T-helper 22 cell (primary cell): ENCODE measurements at regions not wholly inside any gene's neighbourhood (a gene's known extent, or its start where the extent isn't known, plus 50 kb on each side); places are given as distances from the start of the nearest gene placed in this dataset.

Experiments
- DNase-seq: peaks from one replicate; pipeline ENCODE4 v3.0.0-alpha.2; 2020; ENCODE audit warnings: low read depth

DNA sequence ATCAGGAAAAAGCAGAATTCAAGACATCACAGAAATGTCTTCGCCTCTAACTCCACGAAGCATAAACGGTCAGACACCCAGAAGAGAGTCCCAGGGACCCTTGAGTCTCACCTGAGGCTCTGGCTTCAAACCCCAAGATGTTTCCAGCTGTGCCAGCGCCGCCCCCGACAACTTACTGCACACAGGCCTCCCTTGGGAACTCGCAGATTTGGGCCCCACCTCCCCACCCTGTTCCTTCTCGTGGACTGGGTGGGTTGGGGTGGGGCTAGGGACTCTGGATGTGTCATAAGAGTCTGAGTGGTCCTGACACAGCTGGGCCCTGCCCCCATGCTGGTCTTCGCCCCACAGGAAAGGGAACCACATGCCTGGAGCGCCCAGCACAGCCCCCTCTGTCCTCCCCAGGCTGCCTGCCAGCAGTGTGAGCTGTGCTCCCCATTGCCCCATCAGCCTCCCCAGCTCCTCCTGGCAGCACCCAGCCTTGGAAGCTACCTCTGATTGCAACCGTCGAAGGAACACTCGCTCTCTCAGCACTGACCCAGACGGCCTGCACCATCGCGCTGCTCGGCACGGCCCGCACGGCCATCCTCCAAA lies 147.5 kb downstream of the CRYBB2 start:
- no peak for DNase-seq

- no peak for DNase-seq
Observed at GRCh38 chr22:25367756-25368155, 148.3 kb downstream of the CRYBB2 start.

- DNase-seq: no peak
Observed at GRCh38 chr22:25368271-25368670, 148.8 kb downstream of the CRYBB2 start.

DNA sequence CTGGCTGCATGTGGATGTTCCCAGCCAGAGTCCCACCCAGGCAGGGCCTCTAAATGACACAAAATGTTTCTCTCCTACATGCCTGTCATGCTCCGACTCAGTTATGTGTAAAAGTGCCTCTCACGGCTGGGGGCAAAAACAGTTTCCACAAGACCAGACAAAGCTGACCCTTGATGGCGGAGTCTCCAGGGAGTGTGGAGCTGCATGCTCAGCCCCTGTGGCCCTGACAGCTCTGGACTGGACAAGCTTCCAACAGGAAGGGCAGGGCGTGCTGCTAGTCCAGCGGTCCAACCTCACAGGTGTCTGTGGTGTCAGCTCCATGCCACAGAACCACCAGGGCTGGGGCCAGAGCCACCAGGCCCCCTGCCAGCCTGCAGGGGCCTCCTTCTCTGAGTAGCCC lies 149.6 kb downstream of the CRYBB2 start:
- no peak for DNase-seq

- no peak for DNase-seq
Observed at GRCh38 chr22:25370322-25370721, 150.9 kb downstream of the CRYBB2 start.

DNA sequence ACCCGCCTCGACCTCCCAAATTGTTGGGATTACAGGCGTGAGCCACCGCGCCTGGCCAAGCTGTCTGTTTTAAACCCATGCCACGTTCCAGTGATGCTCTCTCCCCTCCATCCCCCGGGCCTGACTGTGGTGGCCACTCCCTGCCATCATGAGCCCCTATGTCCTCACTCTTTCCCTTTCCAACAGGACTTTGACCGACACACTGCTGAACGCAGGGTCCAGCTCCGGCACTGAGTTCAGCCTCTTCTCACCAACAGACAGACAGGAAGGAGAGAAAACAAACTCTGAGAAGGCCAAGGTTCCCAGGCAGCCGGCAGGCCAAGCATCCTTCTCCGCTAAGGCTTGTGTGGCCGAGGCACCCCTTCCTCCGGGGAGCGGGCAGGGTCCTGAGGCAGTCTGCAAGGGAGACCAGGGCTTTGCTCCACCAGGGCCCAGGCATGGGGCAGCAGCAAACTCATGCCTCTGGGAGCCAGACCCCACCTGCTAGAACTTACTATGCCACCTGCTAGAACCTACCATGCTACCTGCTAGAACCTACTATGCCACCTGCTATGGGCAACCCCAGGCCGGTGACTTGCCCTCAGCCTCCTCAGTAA lies 152.7 kb downstream of the CRYBB2 start:
- DNase-seq: no peak

DNA sequence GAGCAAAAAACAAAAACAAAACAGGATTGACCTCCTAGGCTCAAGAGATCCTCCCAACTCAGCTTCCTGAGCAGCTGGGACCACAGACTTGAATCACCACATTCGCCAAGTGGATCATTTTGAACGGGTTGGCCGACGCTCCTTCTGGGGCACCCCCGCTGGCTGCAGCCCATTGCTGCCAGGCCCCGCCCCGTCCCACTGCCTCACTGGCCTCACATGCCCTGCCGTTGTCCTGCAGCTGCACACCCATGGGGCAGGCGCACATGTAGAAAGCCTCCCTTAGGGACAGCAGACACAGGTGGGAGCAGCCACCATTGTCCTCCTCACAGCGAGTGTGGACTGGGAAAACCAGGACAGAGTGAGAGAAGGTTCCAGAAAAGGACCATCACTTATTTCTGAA lies 154.5 kb downstream of the CRYBB2 start:
- DNase-seq: no peak

- DNase-seq: no peak
Observed at GRCh38 chr22:25374869-25375268, 155.4 kb downstream of the CRYBB2 start.

GRCh38 chr22:25375683-25376082 lies 156.2 kb downstream of the CRYBB2 start:
- no peak for DNase-seq

GRCh38 chr22:25377699-25378098 lies 158.3 kb downstream of the CRYBB2 start:
- no peak for DNase-seq

GRCh38 chr22:25380122-25380747 lies 160.8 kb downstream of the CRYBB2 start:
- no peak for DNase-seq

DNA sequence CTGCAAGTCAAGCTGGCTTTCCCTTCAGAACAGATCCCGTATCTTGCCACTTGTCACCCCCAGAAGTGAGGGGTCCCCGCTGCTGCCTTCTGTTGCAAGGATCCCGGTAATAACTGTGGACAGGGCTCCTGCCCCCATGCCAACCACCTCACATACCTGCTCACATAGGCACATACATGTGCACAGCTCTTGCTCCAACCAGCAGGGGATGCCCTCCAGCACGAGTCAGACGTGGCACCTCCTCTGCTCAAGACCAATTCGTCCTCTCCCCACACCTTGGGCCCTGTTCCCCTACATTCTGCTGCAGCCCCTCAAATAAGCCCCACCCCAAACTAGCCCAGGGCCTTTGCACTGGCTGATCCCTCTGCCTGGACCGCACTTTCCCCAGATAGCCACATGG lies 163.3 kb downstream of the CRYBB2 start:
- DNase-seq: no peak

DNA sequence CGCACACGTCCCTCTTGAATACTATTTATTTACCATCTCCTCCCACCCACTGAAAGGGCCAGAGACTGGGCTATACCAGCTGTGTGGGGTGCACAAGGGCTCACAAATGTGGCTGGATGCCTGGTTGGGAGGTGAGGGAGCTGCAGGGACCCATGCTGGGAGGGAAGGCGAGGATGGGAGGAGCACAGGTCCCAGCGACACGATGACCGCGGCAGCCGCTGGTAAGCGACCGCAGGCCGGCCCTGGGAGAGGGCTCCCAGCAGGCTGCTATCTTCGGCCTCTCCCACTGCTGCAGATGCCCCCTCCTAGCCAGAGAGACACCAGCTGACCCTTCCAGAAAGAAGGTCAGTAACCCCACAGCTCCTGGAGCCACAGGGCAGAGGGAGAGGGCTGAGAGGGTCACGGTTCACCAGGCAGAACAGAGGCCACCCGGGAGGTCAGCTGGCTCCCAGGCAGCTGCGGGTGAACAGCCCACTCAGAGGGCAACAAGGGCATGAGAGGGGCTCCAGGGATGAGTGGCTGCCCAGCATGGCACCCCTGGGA lies 163.9 kb downstream of the CRYBB2 start:
- no peak for DNase-seq

DNA sequence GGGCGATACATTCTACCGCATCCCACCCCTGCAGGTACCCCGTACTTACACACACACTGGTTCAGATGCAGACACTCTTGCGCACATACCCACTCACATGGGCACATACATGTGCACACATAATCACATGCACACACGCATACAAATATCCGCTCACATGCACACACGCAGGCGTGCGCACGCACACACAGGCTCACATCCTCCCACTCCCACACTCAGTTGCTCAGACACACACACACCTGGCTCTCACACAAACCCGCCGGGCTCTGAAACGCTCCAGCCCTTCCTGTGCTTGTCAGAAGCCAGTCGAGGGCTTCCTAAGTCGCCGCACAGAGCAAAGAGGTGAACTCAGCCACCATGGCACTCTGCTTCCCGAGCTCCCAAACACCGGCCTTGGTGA lies 164.5 kb downstream of the CRYBB2 start:
- no peak for DNase-seq

DNA sequence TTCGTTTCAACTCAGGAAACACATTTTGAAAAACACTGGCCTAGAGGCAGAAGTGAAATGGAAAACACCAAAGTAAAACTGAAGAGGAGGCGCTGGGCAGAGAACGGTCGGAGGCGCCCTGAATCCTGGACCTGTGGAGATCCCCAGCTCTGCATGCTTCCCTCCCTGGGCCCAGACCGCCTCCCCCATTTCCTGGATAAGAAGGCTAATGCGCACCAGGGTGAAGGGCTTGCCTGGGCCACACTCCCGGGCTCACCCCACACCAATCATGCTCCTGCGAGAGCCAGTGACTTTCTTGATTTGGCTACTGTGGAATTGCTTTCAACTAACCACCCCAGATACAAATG lies 167.1 kb downstream of the CRYBB2 start:
- DNase-seq: no peak

DNA sequence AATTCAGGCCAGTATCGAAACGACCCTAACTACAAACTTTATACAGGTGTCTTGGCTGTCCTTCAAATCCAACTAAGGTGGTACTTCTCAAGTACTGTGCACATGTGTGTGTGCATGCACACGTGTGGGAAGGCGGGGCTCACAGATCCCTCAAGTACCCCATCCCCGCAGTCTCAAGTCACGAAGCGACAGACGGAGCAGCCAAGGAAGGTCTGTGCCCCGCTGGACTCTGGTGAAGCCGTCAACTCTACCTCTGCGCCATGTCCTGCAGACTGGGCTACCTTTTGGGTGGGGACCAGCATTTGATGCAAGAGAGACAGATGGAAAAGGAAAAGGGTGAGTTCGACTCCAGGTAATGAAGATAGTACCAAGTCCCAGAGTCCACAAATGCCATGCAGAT lies 169.0 kb downstream of the CRYBB2 start:
- DNase-seq: no peak

DNA sequence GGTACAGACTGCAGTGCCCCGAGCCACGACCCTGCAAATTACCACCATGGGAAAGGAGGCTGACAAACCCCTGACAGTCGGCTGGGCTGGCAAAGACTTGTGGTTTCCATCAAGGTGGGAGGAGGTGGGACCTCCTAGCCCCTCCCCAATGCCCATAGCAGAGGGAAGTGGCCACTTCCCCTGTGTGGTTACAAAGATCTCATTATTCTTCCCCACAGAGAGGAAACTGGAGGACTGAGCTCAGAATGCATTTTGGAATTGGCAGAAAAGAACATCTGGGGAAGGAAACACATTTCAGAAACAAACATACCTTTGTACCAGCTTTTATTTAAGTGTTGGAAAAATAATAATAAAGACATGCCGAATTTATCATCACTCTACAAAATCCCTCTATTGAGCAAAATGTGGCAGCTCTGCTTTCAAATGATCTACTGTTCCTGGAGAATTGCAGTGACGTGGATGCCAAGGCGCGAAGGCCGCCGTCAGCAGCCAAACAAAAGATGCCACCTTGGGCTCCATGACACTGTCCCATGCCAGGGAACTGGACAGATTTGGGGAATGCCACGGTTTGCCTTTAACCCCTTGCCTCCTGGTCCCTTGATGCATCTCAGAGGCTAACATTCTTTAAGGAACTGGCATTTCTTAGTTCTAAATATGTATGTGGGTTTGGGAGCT lies 169.6 kb downstream of the CRYBB2 start:
- DNase-seq: no peak

DNA sequence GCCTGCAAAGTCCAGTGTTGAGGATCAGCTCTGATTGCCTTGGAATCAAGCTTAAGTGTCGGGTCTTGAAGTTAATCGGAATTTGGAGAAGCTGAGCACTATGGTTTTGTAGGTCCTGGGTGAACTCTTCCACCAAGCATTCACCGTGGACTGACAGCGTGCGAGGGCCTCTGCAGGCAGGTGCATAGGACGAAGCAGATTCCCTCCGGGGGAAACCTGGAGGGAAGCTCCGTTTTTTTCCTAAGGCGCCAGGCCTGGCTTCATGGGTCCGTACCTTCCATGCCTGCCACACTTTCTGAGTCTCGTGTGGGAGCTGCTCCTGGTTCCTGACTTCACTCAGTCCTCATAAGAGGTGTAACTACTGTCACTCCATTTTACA lies 170.1 kb downstream of the CRYBB2 start:
- DNase-seq: no peak

GRCh38 chr22:25390297-25391240 lies 171.1 kb downstream of the CRYBB2 start:
- no peak for DNase-seq

GRCh38 chr22:25392584-25392983 lies 171.9 kb upstream of the GRK3 start:
- DNase-seq: no peak

DNA sequence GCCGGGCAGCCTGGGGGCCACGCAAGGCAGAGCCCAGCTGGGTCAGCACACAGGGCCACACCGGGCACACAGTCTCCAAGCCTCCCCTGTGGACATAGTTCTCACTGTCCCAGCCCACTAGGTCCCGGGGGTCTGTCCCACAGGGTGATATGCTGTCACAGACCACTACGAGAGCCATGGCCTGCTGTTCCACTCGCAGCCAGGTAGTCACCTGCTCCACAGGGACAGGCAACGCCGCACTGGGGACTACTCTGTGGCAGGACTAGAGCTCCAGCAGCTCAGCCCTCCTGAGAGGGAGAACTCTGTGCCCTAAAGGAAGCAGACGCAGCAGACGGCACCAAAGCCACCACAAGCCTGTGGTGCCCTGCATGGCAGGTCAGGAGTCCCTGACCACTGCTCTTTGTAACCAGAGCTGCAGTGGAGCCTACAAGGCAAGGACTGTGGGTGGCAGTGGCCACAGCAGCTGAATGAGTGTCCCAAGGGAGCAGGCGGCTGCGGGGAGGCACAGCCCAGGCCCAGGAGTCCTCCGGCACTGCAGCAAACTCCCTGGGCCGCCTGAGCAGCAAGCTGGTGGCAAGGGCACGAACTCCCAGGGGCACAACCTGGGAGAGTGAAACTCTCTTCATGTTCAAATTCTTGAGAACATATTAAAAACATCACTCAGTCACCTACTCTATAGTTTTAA lies 171.2 kb upstream of the GRK3 start:
- DNase-seq: no peak
